Body of pancreas (tissue), 4 donors: ENCODE measurements at regions not wholly inside any gene's neighbourhood (a gene's known extent, or its start where the extent isn't known, plus 50 kb on each side); places are given as distances from the start of the nearest gene placed in this dataset.

Experiments
- ATAC-seq: fragments of 150-250 bp; one replicate; pipeline ENCODE4 v1.9.1; 2016
- DNase-seq, 4 donors: peaks; one replicate each; pipeline ENCODE4 v3.0.0-alpha.2; 2019
- H3K27ac ChIP-seq, 4 donors: fragments of 200-600 bp; sonication (generic); 1 replicate in 3 of 4; 2 replicates in 1 of 4; pipeline versions ENCODE4 v1.5.1 to v1.6.1; 2016 to 2019; ENCODE audit warnings: mild to moderate bottlenecking in 1 of 4, mixed read lengths in 1 of 4, moderate library complexity in 1 of 4
- H3K27me3 ChIP-seq, 2 donors: fragments of 200-600 bp; sonication (generic); one replicate each; pipeline ENCODE4 v1.6.0; 2016; ENCODE audit warnings: mild to moderate bottlenecking in 1 of 2
- H3K36me3 ChIP-seq, 2 donors: fragments of 200-600 bp; sonication (generic); replicated peaks in 1 of 2; 2 replicates each; pipeline ENCODE4 v1.5.1; 2016; ENCODE audit warnings: low read depth in 2 of 2; ENCODE audit not compliant: insufficient read depth in 1 of 2
- H3K4me1 ChIP-seq: fragments of 200-600 bp; sonication (generic); one replicate; pipeline ENCODE4 v1.6.0; 2016
- H3K4me3 ChIP-seq, 2 donors: fragments of 200-600 bp; sonication (generic); 1 replicate in 1 of 2; 2 replicates in 1 of 2; pipeline ENCODE4 v1.5.1; 2016 to 2019
- H3K9me3 ChIP-seq, 3 donors: fragments of 200-600 bp; sonication (generic); 1 replicate in 2 of 3; 2 replicates in 1 of 3; pipeline ENCODE4 v1.5.1; 2016
- POLR2A ChIP-seq, 3 donors: fragments of 450-650 bp; IDR thresholded peaks; one replicate each; pipeline ENCODE4 v1.6.1; 2016; ENCODE audit warnings: antibody characterized with exemption in 3 of 3, mild to moderate bottlenecking in 2 of 3
- WGBS, 2 donors: methylation state at CpG; one replicate each; pipeline ENCODE4 v1.1.5; 2017; 5-methylcytosine and 5-hydroxymethylcytosine counted together
- intact Hi-C: fragments of 100-400 bp; cut with DNase I; formaldehyde crosslinking; loops from one replicate; pipeline ENCODE4 v1.15.1; 2023
- TF ChIP-seq, protein P1 (sequence below), 7 experiments: fragments of 450-650 bp in 4 of 7; fragments of 200-600 bp in 3 of 7; sonication (generic) in 3 of 7; IDR thresholded peaks; one replicate each; pipeline ENCODE4 v1.5.1; 2016 to 2019; ENCODE audit warnings: antibody characterized with exemption in 7 of 7

DNA sequence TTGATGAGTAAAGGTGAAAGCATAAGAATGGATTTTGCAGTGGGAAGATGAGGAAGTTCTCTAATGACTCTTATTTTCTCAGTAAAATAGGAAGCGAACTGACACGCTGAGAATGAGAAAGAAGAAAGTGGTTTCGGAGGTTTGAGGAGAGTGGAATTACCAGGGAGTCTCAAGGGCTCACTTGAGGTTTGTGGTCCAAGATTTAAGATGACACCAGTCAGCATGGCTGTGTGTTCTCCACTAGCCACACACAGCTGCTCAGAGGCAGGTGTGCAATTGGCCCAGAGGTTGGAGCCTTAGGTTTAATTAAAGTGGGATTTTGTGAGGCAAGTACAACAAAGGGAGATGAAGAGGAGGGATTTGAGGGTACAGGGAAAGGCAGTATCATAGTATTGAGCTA lies 99.6 kb upstream of the NBEA start:
- Histone ChIP-seq H3K9me3 (no peaks in the 10 kb centered on the region), H3K36me3 (no peaks in the 10 kb centered on the region), H3K4me1 (no peaks in the 10 kb centered on the region), H3K4me3 (no peak overlapping the region), H3K27me3 (no peaks in the 10 kb centered on the region), H3K27ac (no peak overlapping the region)
- intact Hi-C loops: no loop called here
- 74 to 92% methylated on average over 3 of the region's 3 CpGs for WGBS, 2 donors
- ATAC-seq: no peak
- no peak for DNase-seq
- no peak for TF ChIP-seq POLR2A (IDR thresholded peaks at IDR 0.05)
- TF ChIP-seq, protein P1, sequence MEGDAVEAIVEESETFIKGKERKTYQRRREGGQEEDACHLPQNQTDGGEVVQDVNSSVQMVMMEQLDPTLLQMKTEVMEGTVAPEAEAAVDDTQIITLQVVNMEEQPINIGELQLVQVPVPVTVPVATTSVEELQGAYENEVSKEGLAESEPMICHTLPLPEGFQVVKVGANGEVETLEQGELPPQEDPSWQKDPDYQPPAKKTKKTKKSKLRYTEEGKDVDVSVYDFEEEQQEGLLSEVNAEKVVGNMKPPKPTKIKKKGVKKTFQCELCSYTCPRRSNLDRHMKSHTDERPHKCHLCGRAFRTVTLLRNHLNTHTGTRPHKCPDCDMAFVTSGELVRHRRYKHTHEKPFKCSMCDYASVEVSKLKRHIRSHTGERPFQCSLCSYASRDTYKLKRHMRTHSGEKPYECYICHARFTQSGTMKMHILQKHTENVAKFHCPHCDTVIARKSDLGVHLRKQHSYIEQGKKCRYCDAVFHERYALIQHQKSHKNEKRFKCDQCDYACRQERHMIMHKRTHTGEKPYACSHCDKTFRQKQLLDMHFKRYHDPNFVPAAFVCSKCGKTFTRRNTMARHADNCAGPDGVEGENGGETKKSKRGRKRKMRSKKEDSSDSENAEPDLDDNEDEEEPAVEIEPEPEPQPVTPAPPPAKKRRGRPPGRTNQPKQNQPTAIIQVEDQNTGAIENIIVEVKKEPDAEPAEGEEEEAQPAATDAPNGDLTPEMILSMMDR (IDR thresholded peaks at IDR 0.05): no peak

DNA sequence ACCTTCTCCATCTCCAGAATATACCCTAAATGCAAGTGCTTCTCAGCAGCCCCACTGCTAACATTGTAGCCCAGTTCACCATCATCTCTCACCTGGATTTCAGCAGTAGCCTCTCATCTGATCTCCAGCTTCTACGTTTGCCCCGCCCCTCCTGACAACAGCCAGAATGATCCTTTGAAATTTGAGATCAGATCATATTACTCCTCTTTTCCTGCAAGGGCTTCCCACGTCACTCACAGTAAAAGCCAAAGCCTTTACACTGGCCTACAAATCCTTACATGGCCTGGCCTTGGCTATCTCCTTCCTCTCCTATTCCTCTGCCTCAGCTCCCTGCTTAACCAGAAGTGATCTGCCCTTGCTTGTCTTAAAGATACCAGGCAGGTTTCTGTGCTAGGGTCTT lies 94.3 kb upstream of the NBEA start:
- intact Hi-C loops: no loop called here
- no peaks in the 10 kb centered on the region for H3K4me1 ChIP-seq
- no peak for ATAC-seq
- no peak overlapping the region for H3K4me3 ChIP-seq
- 66 to 74% methylated on average over 3 of the region's 3 CpGs for WGBS, 2 donors
- no peaks in the 10 kb centered on the region for H3K9me3 ChIP-seq
- no peak overlapping the region for H3K27ac ChIP-seq
- H3K36me3 ChIP-seq: no peaks in the 10 kb centered on the region
- TF ChIP-seq, protein P1 (IDR thresholded peaks at IDR 0.05): no peak
- TF ChIP-seq POLR2A (IDR thresholded peaks at IDR 0.05): no peak
- no peaks in the 10 kb centered on the region for H3K27me3 ChIP-seq
- no peak for DNase-seq

DNA sequence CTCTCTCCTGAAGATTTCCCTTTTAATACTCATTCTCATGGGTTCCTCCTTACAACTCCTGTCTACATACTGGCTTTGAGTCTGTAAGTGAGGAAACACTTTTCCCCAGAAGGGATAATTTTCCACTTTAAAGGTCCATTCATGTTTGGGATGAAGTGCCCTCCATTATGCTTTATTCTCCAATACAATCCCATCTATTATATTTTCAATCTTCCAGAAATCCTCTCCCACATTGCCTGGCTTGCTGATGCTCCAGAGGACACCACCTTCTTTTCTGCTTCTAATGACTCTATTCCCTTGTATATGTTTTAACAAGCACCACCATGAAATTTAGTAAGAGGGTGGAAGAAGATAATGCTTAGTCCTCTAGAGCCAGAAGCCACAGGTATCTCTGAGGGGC lies 92.7 kb upstream of the NBEA start:
- H3K36me3 ChIP-seq: no peaks in the 10 kb centered on the region

DNA sequence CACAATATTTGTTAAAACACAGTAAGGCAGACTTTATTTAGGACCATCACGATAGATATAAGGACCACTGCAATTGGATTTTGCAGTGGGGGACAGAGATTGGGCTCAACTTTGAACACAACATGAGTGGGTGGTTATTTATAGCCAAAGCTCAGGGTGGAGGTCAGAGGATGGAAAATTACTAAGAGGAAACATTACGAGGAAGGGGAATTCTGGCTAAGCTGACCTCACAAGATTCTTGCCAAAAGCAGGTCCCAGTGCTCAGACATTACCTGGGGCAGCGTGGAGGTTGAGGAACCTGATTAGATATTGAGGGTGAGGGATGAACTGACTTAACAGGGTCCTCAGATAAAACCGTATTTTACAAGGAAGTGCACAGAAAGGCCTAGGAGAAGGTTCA lies 88.9 kb upstream of the NBEA start:
- 63 to 64% methylated on average over 4 of the region's 4 CpGs for WGBS, 2 donors

More for the DNA sequence above, 92.7 kb upstream of the NBEA start:
- DNase-seq: no peak
- no peak overlapping the region for H3K27ac ChIP-seq
- no peaks in the 10 kb centered on the region for H3K4me1 ChIP-seq
- ATAC-seq: no peak
- H3K27me3 ChIP-seq: no peaks in the 10 kb centered on the region
- intact Hi-C loops: no loop called here
- H3K9me3 ChIP-seq: no peaks in the 10 kb centered on the region
- no peak overlapping the region for H3K4me3 ChIP-seq
- TF ChIP-seq, protein P1 (IDR thresholded peaks at IDR 0.05): no peak
- no peak for TF ChIP-seq POLR2A (IDR thresholded peaks at IDR 0.05)

More for the DNA sequence above, 88.9 kb upstream of the NBEA start:
- no peak overlapping the region for H3K27ac ChIP-seq
- DNase-seq: no peak
- no peak overlapping the region for H3K4me3 ChIP-seq
- no peaks in the 10 kb centered on the region for H3K4me1 ChIP-seq
- TF ChIP-seq, protein P1 (IDR thresholded peaks at IDR 0.05): no peak
- TF ChIP-seq POLR2A (IDR thresholded peaks at IDR 0.05): no peak
- H3K36me3 ChIP-seq: no peaks in the 10 kb centered on the region
- no peaks in the 10 kb centered on the region for H3K27me3 ChIP-seq
- no peaks in the 10 kb centered on the region for H3K9me3 ChIP-seq
- intact Hi-C loops: no loop called here
- ATAC-seq: peak; percentile 40
